ENCODE measurements at regions not wholly inside any gene's neighbourhood (a gene's known extent, or its start where the extent isn't known, plus 50 kb on each side); places are given as distances from the start of the nearest gene placed in this dataset.

DNA sequence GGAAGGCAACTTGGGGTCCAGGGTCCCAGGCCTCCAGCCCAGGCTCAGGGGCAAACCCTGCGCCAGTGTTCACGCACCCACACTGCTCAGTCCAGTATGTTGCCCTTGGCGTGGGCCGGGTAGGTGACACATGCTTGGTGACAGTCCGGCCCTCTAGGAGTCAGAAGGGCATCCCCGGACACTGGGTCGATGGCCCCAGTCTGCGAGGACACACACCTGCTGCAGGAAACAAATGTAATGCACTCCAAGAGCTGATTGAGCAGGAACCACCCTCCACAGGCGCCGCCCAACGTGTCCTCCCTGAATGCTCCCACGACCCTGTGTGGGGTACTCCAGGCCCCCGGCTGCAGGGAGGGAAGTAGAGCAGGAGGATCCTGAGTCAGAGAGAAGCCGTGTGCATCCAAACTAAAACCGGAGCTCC is 160.7 kb downstream of the DLL1 start:
- Histone ChIP-seq H3K4me3 (no peak overlapping the region), H3K27ac (no peak overlapping the region), H3K4me1 (peaks cover 16% of the 10 kb centered on the region), H3K36me3 (ENCODE audit: low read depth, missing control alignments) (no peaks in the 10 kb centered on the region), H3K27me3 (no peaks in the 10 kb centered on the region), H3K9me3 (no peaks in the 10 kb centered on the region)
- TF ChIP-seq POLR2A (IDR thresholded peaks at IDR 0.05): no peak
- TF ChIP-seq, protein P1, sequence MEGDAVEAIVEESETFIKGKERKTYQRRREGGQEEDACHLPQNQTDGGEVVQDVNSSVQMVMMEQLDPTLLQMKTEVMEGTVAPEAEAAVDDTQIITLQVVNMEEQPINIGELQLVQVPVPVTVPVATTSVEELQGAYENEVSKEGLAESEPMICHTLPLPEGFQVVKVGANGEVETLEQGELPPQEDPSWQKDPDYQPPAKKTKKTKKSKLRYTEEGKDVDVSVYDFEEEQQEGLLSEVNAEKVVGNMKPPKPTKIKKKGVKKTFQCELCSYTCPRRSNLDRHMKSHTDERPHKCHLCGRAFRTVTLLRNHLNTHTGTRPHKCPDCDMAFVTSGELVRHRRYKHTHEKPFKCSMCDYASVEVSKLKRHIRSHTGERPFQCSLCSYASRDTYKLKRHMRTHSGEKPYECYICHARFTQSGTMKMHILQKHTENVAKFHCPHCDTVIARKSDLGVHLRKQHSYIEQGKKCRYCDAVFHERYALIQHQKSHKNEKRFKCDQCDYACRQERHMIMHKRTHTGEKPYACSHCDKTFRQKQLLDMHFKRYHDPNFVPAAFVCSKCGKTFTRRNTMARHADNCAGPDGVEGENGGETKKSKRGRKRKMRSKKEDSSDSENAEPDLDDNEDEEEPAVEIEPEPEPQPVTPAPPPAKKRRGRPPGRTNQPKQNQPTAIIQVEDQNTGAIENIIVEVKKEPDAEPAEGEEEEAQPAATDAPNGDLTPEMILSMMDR (IDR thresholded peaks at IDR 0.05): no peak
- intact Hi-C loops (cut with DNase I; ENCODE audit: low total_unique reads): no loop called here
- no peak for DNase-seq
- 78% methylated on average over 15 of the region's 15 CpGs; no CpG with 5 or more reads in 1 of the 2 donors for WGBS, 2 donors

DNA sequence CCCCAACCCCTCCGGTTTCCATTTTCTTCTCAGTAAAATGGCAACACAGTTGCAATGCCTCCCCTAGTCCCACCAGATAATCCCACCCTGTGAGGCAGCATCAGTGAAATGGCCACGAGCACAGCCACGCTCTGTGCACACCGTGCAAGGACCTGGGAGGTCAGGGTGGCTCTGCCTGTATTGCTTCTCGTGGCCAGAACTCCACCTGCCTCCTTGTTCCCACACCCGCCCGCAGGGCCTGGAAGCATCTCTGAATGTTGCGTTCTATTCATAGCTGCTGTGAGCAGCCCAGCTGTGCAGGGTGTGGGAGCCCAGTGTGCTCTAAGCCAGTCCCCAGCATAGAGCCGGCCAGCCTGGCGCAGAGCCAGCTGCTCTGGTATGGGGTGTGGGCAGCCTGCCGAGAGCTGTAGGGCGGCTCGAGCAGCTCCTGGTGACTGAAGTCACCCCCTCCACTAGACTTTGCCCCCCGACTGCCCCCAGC is 161.1 kb downstream of the DLL1 start:
- H3K27me3 ChIP-seq: no peaks in the 10 kb centered on the region
- intact Hi-C loops (cut with DNase I; ENCODE audit: low total_unique reads): no loop called here
- no peak overlapping the region for H3K27ac ChIP-seq
- DNase-seq: peak; percentile 60
- H3K9me3 ChIP-seq: no peaks in the 10 kb centered on the region
- H3K4me1 ChIP-seq: peaks cover 16% of the 10 kb centered on the region
- no peak overlapping the region for H3K4me3 ChIP-seq
- WGBS, 2 donors: 20 to 38% methylated on average over 10 to 13 of the region's 14 CpGs
- TF ChIP-seq, protein P1 (IDR thresholded peaks at IDR 0.05): no peak
- no peak for TF ChIP-seq POLR2A (IDR thresholded peaks at IDR 0.05)
- H3K36me3 ChIP-seq (ENCODE audit: low read depth, missing control alignments): no peaks in the 10 kb centered on the region

DNA sequence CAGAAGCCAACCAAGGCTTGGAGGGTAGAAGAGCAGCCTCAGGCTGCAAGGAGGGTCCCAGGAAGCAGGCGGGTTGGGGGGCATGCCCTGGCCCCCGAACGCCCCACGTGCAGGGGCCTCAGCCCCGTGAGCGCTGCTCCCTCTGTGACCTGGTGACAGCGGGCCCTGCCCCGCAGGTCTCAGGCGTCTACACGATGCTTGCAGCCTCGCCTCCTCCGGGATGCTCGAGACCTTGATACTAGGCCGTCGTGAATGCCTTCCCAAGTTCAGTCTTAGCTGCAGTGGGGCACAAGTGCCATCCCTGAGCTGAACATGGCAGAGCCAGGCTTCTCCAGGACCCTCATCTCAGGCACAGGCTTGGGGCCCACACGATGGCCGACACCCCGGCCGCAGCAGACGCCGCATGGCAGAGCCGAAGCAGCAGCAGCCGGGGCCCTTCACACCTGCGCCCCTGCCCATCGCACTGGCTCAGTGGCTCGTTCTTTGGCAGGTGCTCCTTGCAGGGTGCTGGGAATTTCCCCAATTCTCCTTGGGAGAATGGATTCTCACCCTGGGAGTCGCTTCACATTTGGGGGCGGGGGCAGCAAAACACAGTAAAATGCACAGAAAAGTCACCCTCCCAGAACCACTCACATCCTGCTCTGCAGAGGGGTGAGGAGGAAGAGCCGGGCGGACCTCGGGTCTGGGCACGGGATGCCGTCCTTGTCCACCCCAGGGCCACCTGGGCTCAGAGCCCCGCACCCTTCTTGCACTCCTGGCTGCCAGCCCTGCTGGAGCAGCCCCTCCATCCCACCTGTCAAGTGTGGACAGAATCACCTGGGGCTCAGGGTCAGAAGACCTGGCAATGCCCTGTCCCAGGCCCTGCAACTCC is 161.8 kb downstream of the DLL1 start:
- DNase-seq: peak; percentile 13
- intact Hi-C loops (cut with DNase I; ENCODE audit: low total_unique reads): no loop called here
- Histone ChIP-seq H3K36me3 (ENCODE audit: low read depth, missing control alignments) (no peaks in the 10 kb centered on the region), H3K4me3 (no peak overlapping the region), H3K27me3 (no peaks in the 10 kb centered on the region), H3K27ac (no peak overlapping the region), H3K9me3 (no peaks in the 10 kb centered on the region), H3K4me1 (peaks cover 11% of the 10 kb centered on the region)
- TF ChIP-seq POLR2A (IDR thresholded peaks at IDR 0.05): no peak
- TF ChIP-seq, protein P1 (IDR thresholded peaks at IDR 0.05): no peak
- 91 to 94% methylated on average over 12 to 34 of the region's 34 CpGs for WGBS, 2 donors

DNA sequence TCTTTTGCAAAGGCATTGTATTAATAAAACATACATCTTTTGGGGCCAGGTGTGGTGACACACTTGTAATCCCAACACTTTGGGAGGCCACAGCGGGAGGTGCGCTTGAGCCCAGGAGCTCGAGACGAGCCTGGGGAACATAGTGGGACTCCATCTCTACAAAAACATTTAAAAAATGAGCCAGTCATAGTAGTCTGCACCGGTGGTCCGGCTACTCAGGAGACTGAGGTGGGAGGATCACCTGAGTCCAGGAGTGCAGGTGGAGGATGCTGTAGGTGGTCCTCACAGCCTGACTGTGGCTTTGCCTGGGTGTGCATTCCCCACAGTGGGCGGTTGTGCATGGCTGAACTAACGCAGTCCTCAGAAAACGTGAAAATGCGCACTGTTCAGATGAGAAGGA is 162.5 kb downstream of the DLL1 start:
- TF ChIP-seq, protein P1 (IDR thresholded peaks at IDR 0.05): no peak
- TF ChIP-seq POLR2A (IDR thresholded peaks at IDR 0.05): no peak
- WGBS, 2 donors: 87 to 96% methylated on average over 10 of the region's 10 CpGs
- Histone ChIP-seq H3K27me3 (no peaks in the 10 kb centered on the region), H3K9me3 (no peaks in the 10 kb centered on the region), H3K4me3 (no peak overlapping the region), H3K36me3 (ENCODE audit: low read depth, missing control alignments) (no peaks in the 10 kb centered on the region), H3K27ac (no peak overlapping the region), H3K4me1 (peaks cover 11% of the 10 kb centered on the region)
- peak; percentile 4 for DNase-seq
- intact Hi-C loops (cut with DNase I; ENCODE audit: low total_unique reads): no loop called here

Data from testis (tissue), 2 donors.